22Rv1 (cell line): ENCODE measurements at regions not wholly inside any gene's neighbourhood (a gene's known extent, or its start where the extent isn't known, plus 50 kb on each side); places are given as distances from the start of the nearest gene placed in this dataset.

ENCODE experiments used
- CTCF ChIP-seq: fragments of 450-650 bp; IDR thresholded peaks from 2 replicates; pipeline ENCODE4 v1.5.1; 2017; ENCODE audit warnings: mild to moderate bottlenecking
- ZFX ChIP-seq: fragments of 450-650 bp; IDR thresholded peaks from 2 replicates; pipeline ENCODE4 v1.6.1; 2017; ENCODE audit warnings: antibody characterized with exemption, borderline replicate concordance

- no peak for TF ChIP-seq CTCF
- TF ChIP-seq ZFX, result no peak
Observed at GRCh38 chr4:138414202-138414601, 172.1 kb upstream of the SLC7A11 start.
